ENCODE measurements at regions not wholly inside any gene's neighbourhood (a gene's known extent, or its start where the extent isn't known, plus 50 kb on each side); places are given as distances from the start of the nearest gene placed in this dataset.

GRCh38 chr17:77873500-77874302 lies 84.8 kb upstream of the TNRC6C start:
- no peaks in the 10 kb centered on the region for H3K36me3 ChIP-seq (ENCODE audit: low read depth, low read length)
- ChIA-PET POLR2A (ENCODE audit: unreplicated experiment) (no interaction called here), CTCF (no interaction called here)
- H3F3A ChIP-seq (ENCODE audit: low read length, unreplicated experiment): no peaks in the 10 kb centered on the region
- TF ChIP-seq EZH2phosphoT487 (IDR thresholded peaks at IDR 0.05; ENCODE audit: borderline replicate concordance, low read length) (no peak), CTCF (conservative IDR thresholded peaks at IDR 0.05; ENCODE audit: low read depth, low read length) (no peak), EZH2 (IDR thresholded peaks at IDR 0.05; ENCODE audit: low read length, unreplicated experiment) (no peak)
- H3K4me2 ChIP-seq (ENCODE audit: low read length): no peak overlapping the region
- H3K4me3 ChIP-seq (ENCODE audit: low read length): no peak overlapping the region
- no peaks in the 10 kb centered on the region for H4K20me1 ChIP-seq (ENCODE audit: low read length)
- ATAC-seq (no peak), DNase-seq (no peak)
- no peak overlapping the region for H3K9ac ChIP-seq (ENCODE audit: low read length)
- H3K9me2 ChIP-seq (replicated peaks; ENCODE audit: low read length): no peaks in the 10 kb centered on the region
- no peak overlapping the region for H3K27ac ChIP-seq (ENCODE audit: low read length)
- H3K4me1 ChIP-seq (ENCODE audit: insufficient read depth, low read length): no peaks in the 10 kb centered on the region
- no peak overlapping the region for H2AFZ ChIP-seq (ENCODE audit: low read length)
- BruUV-seq (replicated peaks): no TSS peak
- intact Hi-C loops (cut with micrococcal nuclease): no loop called here
- H3K27me3 ChIP-seq (ENCODE audit: low read length): peaks cover 65% of the 10 kb centered on the region
- H3K9me3 ChIP-seq (ENCODE audit: low read length): peaks cover 8% of the 10 kb centered on the region; the same call in 1 of the 2 replicates
- H3K79me2 ChIP-seq (ENCODE audit: low read length): no peaks in the 10 kb centered on the region

GRCh38 chr17:77874303-77875050 lies 84.0 kb upstream of the TNRC6C start:
- H3K9ac ChIP-seq (ENCODE audit: low read length): no peak overlapping the region
- no peaks in the 10 kb centered on the region for H4K20me1 ChIP-seq (ENCODE audit: low read length)
- H3K9me2 ChIP-seq (replicated peaks; ENCODE audit: low read length): no peaks in the 10 kb centered on the region
- intact Hi-C loops (cut with micrococcal nuclease): no loop called here
- no peak overlapping the region for H3K4me3 ChIP-seq (ENCODE audit: low read length)
- POLR2A ChIA-PET (ENCODE audit: unreplicated experiment): no interaction called here
- H3K4me2 ChIP-seq (ENCODE audit: low read length): no peak overlapping the region
- no peaks in the 10 kb centered on the region for H3K4me1 ChIP-seq (ENCODE audit: insufficient read depth, low read length)
- TF ChIP-seq EZH2phosphoT487 (IDR thresholded peaks at IDR 0.05; ENCODE audit: borderline replicate concordance, low read length) (no peak), EZH2 (IDR thresholded peaks at IDR 0.05; ENCODE audit: low read length, unreplicated experiment) (no peak), CTCF (conservative IDR thresholded peaks at IDR 0.05; ENCODE audit: low read depth, low read length) (no peak)
- H3K79me2 ChIP-seq (ENCODE audit: low read length): no peaks in the 10 kb centered on the region
- peaks cover 8% of the 10 kb centered on the region; the same call in 1 of the 2 replicates for H3K9me3 ChIP-seq (ENCODE audit: low read length)
- H2AFZ ChIP-seq (ENCODE audit: low read length): no peak overlapping the region
- no peak overlapping the region for H3K27ac ChIP-seq (ENCODE audit: low read length)
- DNase-seq (no peak), ATAC-seq (no peak)
- BruUV-seq (replicated peaks): no TSS peak
- no peaks in the 10 kb centered on the region for H3F3A ChIP-seq (ENCODE audit: low read length, unreplicated experiment)
- CTCF ChIA-PET: no interaction called here
- no peaks in the 10 kb centered on the region for H3K36me3 ChIP-seq (ENCODE audit: low read depth, low read length)
- peaks cover 63% of the 10 kb centered on the region for H3K27me3 ChIP-seq (ENCODE audit: low read length)

Measured in PC-3 (cell line).